Mucosa of stomach (tissue), 1 donor: ENCODE measurements at regions not wholly inside any gene's neighbourhood (a gene's known extent, or its start where the extent isn't known, plus 50 kb on each side); places are given as distances from the start of the nearest gene placed in this dataset.

Experiments
- H3K27me3 ChIP-seq: one replicate; pipeline ENCODE4 v1.7.0; 2013; ENCODE audit warnings: mild to moderate bottlenecking, low read length; ENCODE audit not compliant: control insufficient read depth, insufficient read depth
- H3K36me3 ChIP-seq: one replicate; pipeline ENCODE4 v1.7.0; 2013; ENCODE audit warnings: low read length; ENCODE audit not compliant: control insufficient read depth, insufficient read depth
- H3K4me1 ChIP-seq: one replicate; pipeline ENCODE4 v1.7.0; 2013; ENCODE audit warnings: mild to moderate bottlenecking, low read length; ENCODE audit not compliant: control insufficient read depth, insufficient read depth
- H3K4me3 ChIP-seq: one replicate; pipeline ENCODE4 v1.7.0; 2013; ENCODE audit warnings: low read length
- H3K9ac ChIP-seq: one replicate; pipeline ENCODE4 v1.7.0; 2013; ENCODE audit warnings: mild to moderate bottlenecking, low read length, moderate library complexity
- H3K9me3 ChIP-seq: one replicate; pipeline ENCODE4 v1.7.0; 2013; ENCODE audit warnings: mild to moderate bottlenecking, low read length, moderate library complexity; ENCODE audit not compliant: control insufficient read depth
- donor health status: Pancreatic carcinoma.

DNA sequence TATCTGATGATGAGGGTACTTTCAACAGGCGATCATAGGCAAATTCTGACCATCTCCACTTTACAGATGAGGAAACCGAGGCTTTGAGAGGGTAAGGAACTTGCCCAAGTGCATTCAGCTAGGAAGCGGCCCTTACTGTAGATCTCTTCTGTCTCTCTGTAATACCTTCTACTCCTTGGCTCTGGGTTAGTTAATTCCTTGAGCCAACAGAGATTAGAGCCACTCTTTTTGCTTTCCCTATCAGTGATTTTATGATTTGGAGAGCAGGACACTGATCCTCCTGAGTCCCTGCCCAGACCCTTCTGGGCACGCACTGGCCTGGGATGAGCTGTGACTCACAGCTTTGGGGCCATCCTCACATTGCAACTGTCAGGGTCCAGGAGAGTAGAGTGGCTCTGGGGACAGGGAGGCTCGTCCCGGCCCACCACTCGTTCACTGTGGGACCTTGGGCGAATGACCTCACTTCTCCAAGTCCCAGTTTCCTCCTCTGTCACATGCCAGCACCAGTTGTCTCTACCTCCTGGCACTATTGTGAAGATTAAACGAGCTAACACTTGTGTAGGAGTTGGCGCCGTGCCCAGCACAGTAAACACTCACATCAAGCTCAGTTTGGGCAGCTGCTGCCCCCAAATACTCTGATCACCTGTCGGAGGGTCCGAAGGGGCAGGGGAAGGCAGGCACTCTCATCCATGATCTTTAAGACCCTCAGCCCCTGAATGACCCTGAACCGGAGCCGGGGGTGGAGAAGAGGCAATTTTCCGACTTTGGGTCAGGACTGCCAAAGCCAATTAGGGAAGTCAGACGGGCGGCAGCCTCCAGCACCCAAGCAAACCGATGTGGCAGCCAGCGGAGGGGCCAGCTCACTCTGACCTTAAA lies 235.0 kb downstream of the MIAT start:
- Histone ChIP-seq H3K9ac (no peak overlapping the region), H3K36me3 (no peaks in the 10 kb centered on the region), H3K9me3 (no peaks in the 10 kb centered on the region), H3K4me1 (no peaks in the 10 kb centered on the region), H3K27me3 (peaks cover 5% of the 10 kb centered on the region), H3K4me3 (no peak overlapping the region)

DNA sequence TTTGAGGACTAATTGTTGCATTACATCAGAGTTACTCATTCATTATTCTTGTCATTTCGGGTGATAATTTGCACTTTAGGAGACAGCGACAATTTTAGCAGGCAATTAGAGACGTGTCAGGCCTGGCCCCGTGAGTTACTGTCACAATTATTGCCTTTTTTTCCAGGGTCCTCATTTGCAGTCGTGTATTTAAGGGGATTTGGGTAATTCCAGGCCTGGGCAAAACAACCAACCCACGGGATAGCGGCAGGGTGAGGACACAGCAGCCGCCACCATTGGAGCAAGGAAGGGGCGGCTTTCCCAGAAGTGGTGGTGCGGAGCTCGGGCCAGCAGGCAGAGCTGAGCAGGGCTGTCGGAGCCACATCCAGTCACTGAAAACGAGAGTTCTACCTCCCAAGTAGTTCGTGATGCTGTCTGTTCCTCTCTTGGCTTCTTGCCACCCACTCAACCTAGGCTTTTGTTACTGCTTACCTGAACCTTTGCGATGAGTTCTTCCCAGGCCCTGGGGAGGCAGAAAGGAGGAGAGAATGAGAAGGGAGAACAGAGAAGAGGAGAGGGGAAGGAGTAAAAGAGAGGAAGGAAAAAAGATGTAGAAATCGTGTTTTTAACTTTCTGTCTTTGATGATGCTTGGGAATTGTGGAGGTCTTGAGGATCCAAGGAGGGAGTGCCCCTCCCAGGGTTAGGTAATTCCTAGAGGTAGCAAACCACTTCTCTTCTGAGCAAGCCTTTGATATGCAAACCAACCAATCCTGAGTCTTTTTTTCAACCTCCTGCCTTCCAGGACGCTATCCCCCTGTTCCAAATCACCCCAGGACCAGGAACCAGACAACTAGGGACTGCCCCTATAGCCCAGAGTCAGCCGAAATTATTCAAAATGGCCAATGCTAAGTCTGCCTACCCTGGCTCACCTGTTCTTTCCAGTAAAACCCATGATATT lies 236.1 kb downstream of the MIAT start:
- Histone ChIP-seq H3K36me3 (no peaks in the 10 kb centered on the region), H3K9me3 (no peaks in the 10 kb centered on the region), H3K27me3 (peaks cover 5% of the 10 kb centered on the region), H3K9ac (no peak overlapping the region), H3K4me3 (no peak overlapping the region), H3K4me1 (no peaks in the 10 kb centered on the region)

DNA sequence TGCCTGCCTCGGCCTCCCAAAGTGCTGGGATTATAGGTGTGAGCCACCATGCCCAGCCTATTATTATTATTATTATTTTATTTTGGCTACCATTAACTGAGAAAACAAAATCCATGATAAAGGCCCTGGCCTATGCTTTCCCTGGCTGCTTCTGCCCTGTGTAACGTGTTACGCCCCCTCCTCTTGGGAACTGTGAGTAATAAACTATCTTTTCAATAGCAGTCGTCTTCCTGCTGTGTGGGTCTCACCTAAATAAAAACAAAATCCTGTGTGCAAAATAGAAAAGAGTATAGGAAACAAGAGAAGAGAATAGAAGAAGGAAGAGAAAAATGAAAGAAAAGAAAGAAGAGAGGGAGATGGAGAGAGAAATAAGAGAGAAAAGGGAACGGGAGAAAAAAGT lies 237.0 kb downstream of the MIAT start:
- Histone ChIP-seq H3K36me3 (no peaks in the 10 kb centered on the region), H3K4me3 (no peak overlapping the region), H3K27me3 (peaks cover 9% of the 10 kb centered on the region), H3K9ac (no peak overlapping the region), H3K4me1 (no peaks in the 10 kb centered on the region), H3K9me3 (no peaks in the 10 kb centered on the region)

- Histone ChIP-seq H3K4me1 (no peaks in the 10 kb centered on the region), H3K36me3 (no peaks in the 10 kb centered on the region), H3K9me3 (no peaks in the 10 kb centered on the region), H3K4me3 (no peak overlapping the region), H3K27me3 (peaks cover 10% of the 10 kb centered on the region), H3K9ac (no peak overlapping the region)
Observed at GRCh38 chr22:26894766-26895485, 237.5 kb downstream of the MIAT start.

GRCh38 chr22:26897384-26897783 lies 240.0 kb downstream of the MIAT start:
- H3K9ac ChIP-seq = no peak overlapping the region
- no peaks in the 10 kb centered on the region for H3K36me3 ChIP-seq
- no peaks in the 10 kb centered on the region for H3K9me3 ChIP-seq
- H3K27me3 ChIP-seq = peaks cover 8% of the 10 kb centered on the region
- no peak overlapping the region for H3K4me3 ChIP-seq
- H3K4me1 ChIP-seq = no peaks in the 10 kb centered on the region

DNA sequence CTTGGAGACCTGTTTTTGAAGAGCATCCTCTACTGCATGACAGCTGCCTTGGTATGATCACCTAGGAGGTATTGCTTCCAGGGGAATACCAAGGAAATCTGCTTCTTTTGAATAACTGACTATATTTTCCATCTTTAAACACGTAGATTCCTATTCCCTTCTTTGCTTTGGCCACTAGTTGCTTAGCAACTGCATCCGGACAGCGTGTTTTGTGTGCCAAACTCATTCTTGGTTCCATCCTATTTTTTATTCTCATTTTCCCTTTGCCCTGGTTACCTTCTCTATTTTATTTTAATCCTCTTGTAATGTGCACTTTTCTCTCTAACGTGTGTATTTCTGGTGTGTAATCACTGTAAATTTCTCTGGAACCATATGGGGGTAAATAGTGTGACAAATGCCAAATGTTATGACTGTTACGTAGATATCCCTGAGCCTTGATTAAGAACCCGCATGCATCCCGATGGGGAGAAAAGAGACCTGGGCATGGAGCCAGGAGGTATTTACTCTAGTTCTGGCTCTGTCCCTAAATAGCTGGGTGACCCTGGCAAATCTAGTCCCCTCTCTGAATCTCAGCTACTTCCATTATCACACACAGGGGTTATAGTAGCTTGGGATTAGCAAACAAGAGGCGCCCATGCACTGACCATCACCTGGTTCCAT lies 241.7 kb downstream of the MIAT start:
- Histone ChIP-seq H3K9ac (no peak overlapping the region), H3K4me1 (no peaks in the 10 kb centered on the region), H3K36me3 (no peaks in the 10 kb centered on the region), H3K4me3 (no peak overlapping the region), H3K27me3 (peaks cover 15% of the 10 kb centered on the region), H3K9me3 (no peaks in the 10 kb centered on the region)

DNA sequence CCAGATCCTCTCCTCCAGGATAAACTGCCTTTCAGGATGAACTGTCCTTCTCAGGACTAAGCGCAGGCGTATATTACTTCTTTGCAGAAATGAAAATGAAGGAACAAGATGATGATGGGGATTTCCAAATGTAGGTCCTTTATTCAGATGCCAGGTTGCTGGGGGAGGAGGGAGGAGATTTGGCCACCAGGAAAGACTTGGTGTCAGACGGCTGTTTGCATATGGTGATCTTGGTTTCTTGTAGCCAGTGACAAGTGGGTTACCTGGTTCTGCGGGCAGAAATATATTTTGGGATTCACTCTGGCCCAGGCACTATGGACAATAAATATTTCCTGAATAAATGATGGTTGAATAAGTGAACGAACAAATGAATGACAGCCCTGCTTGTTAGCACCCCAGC lies 243.4 kb downstream of the MIAT start:
- Histone ChIP-seq H3K9me3 (no peaks in the 10 kb centered on the region), H3K27me3 (peaks cover 16% of the 10 kb centered on the region), H3K4me3 (no peak overlapping the region), H3K4me1 (no peaks in the 10 kb centered on the region), H3K36me3 (no peaks in the 10 kb centered on the region), H3K9ac (no peak overlapping the region)

DNA sequence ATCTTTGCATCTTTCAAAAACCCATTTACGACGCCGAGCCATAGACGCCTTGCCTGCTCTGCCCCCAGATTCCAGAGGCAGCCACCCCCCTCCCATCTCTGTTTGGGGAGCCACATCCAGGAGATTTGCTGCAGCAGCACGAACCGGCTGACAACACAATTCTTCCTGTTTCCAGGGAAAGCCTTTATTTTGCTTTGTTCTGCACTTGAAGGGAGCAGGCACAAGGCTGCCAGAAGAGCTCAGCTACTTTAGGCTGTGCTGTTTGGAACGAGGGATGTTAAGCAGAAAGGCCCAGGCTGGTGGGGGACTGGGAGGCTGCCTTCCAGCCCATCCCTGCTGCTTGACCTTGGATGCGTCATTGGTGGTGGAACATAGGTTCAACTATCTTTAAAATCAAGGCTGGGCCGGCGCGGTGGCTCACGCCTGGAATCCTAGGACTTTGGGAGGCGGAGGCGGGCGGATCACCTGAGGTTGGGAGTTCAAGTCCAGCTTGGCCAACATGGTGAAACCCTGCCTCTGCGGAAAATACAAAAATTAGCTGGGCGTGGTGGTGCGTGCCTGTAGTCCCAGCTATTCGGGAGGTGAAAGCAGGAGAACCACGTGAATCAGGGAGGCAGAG lies 243.9 kb downstream of the MIAT start:
- Histone ChIP-seq H3K36me3 (no peaks in the 10 kb centered on the region), H3K27me3 (peaks cover 16% of the 10 kb centered on the region), H3K4me1 (no peaks in the 10 kb centered on the region), H3K9me3 (no peaks in the 10 kb centered on the region), H3K9ac (no peak overlapping the region), H3K4me3 (no peak overlapping the region)

DNA sequence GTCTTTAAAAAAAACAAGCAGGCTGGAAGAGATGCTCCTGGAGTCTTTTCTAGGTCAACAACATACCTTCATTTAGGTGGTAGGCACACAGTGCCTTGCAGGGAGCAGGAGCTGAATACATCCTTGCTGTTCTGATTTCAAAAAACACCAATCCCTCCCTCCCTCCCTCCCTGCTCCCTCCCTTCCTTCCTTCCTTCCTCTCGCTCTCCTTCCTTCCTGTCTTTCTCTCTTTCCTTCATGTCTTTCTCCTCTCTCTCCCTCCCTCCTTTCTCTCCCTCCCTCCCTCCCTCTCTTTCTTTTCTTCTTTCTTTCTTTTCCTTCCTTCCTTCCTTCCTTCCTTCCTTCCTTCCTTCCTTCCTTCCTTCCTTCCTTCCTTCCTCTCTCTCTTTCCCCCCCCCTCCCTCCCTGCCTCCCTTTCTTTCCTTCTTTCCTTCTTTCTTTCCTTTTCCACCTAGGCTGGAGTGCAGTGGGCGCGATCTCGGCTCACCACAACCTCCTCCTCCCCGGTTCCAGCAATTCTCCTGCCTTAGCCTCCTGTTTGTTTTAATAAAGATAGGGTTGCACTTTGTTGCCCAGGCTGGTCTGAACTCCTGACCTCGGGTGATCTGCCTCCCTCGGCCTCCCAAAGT lies 245.1 kb downstream of the MIAT start:
- Histone ChIP-seq H3K9me3 (no peaks in the 10 kb centered on the region), H3K4me1 (no peaks in the 10 kb centered on the region), H3K27me3 (peaks cover 16% of the 10 kb centered on the region), H3K9ac (no peak overlapping the region), H3K4me3 (no peak overlapping the region), H3K36me3 (no peaks in the 10 kb centered on the region)

- Histone ChIP-seq H3K9ac (no peak overlapping the region), H3K27me3 (peaks cover 16% of the 10 kb centered on the region), H3K36me3 (no peaks in the 10 kb centered on the region), H3K9me3 (no peaks in the 10 kb centered on the region), H3K4me3 (no peak overlapping the region), H3K4me1 (no peaks in the 10 kb centered on the region)
Observed at GRCh38 chr22:26903030-26903856, 245.9 kb downstream of the MIAT start.
